SH-SY5Y (cell line): ENCODE measurements at regions not wholly inside any gene's neighbourhood (a gene's known extent, or its start where the extent isn't known, plus 50 kb on each side); places are given as distances from the start of the nearest gene placed in this dataset.

Source experiments
- GATA2 ChIP-seq: IDR thresholded peaks from 2 replicates; pipeline ENCODE4 v1.6.1; 2011; ENCODE audit warnings: mild to moderate bottlenecking, low read depth, low read length
- GATA3 ChIP-seq: IDR thresholded peaks from 2 replicates; pipeline ENCODE4 v1.6.1; 2011; ENCODE audit warnings: low read depth, mild to moderate bottlenecking, low read length, moderate library complexity

DNA sequence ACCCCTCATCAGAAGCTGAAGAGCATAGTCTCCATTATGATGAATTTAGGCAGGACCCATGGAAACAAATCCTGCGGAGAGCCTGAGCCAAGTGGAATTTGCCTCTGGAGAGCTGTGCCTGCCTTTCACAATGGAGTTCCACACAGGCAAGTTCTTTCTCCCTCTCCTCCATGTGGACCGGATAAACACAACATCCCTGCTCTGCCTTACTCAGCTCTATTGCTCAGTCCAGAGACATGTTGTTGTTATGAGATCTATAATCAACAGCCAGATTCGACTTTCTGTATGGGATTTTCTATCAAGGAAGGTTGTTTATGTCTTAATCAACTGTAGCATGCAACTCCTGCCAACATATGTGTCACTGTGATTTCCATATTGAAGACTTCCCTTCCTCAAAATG lies 59.5 kb upstream of the ELMO1 start:
- no peak for TF ChIP-seq GATA2
- no peak for TF ChIP-seq GATA3
